ENCODE measurements at regions not wholly inside any gene's neighbourhood (a gene's known extent, or its start where the extent isn't known, plus 50 kb on each side); places are given as distances from the start of the nearest gene placed in this dataset.

DNA sequence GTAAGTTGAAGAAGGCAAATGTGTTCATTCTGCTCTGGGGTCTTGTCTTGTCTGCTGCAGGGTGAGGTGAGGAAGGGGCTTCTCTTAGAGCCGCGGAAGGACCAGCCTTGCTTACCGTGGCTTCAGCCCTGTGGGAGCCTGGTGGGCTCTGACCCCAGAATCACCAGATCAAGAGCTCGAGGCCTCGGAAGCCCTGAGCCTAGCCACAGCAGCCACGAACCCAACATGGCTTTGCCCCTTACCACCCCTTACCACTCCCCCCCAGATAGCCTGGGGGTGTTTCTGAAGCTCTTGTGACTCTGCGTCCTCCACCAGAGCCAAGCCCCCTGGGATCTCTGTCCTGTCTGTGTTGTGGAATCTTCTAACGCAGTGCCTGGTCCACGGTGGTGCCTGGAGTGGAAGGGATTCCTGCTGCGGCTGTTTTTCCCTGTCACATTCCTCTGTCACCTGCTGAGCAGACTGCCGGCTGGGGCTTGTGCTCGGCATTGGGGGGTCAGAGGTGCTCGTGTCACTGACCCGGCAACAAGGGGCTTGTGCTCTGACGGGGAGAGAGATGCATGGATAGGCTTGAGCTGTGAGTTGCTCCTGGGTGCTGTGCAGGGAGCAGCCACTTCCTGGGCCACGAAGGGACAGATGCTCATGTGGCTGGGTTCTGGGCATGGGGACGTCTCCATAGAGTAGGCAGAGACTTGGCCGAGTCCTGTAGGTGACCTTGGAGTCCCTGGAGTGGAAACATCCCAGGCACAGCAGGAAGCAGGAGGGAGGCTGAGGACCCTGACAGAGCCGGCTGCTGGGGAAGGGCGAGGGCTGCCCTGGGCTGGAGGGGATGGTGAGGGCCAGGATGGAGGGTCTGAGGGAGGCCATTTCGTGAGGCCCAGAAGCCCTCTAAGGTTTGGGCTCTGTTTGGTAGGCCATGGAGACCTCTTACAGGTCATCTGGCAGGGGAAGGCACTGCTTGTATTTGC is 316.0 kb downstream of the QKI start:
- TF ChIP-seq, protein P1, sequence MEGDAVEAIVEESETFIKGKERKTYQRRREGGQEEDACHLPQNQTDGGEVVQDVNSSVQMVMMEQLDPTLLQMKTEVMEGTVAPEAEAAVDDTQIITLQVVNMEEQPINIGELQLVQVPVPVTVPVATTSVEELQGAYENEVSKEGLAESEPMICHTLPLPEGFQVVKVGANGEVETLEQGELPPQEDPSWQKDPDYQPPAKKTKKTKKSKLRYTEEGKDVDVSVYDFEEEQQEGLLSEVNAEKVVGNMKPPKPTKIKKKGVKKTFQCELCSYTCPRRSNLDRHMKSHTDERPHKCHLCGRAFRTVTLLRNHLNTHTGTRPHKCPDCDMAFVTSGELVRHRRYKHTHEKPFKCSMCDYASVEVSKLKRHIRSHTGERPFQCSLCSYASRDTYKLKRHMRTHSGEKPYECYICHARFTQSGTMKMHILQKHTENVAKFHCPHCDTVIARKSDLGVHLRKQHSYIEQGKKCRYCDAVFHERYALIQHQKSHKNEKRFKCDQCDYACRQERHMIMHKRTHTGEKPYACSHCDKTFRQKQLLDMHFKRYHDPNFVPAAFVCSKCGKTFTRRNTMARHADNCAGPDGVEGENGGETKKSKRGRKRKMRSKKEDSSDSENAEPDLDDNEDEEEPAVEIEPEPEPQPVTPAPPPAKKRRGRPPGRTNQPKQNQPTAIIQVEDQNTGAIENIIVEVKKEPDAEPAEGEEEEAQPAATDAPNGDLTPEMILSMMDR (IDR thresholded peaks at IDR 0.05; ENCODE audit: unreplicated experiment): no peak
- H3K27me3 Mint-ChIP-seq (ENCODE audit: unreplicated experiment): no peaks in the 10 kb centered on the region
- H3K4me3 Mint-ChIP-seq (ENCODE audit: low read depth, unreplicated experiment): no peak overlapping the region
- BruUV-seq (replicated peaks): no TSS peak
- intact Hi-C loops (cut with micrococcal nuclease; ENCODE audit: unreplicated experiment): no loop called here
- H3K27ac Mint-ChIP-seq (ENCODE audit: unreplicated experiment): no peak overlapping the region
- CTCF ChIA-PET: no interaction called here
- H3K4me1 Mint-ChIP-seq (ENCODE audit: low read depth, unreplicated experiment): no peaks in the 10 kb centered on the region
- H3K36me3 Mint-ChIP-seq (ENCODE audit: insufficient read depth, unreplicated experiment): no peaks in the 10 kb centered on the region
- DNase-seq: no peak
- no peaks in the 10 kb centered on the region for H3K9me3 Mint-ChIP-seq (ENCODE audit: low read depth, unreplicated experiment)

DNA sequence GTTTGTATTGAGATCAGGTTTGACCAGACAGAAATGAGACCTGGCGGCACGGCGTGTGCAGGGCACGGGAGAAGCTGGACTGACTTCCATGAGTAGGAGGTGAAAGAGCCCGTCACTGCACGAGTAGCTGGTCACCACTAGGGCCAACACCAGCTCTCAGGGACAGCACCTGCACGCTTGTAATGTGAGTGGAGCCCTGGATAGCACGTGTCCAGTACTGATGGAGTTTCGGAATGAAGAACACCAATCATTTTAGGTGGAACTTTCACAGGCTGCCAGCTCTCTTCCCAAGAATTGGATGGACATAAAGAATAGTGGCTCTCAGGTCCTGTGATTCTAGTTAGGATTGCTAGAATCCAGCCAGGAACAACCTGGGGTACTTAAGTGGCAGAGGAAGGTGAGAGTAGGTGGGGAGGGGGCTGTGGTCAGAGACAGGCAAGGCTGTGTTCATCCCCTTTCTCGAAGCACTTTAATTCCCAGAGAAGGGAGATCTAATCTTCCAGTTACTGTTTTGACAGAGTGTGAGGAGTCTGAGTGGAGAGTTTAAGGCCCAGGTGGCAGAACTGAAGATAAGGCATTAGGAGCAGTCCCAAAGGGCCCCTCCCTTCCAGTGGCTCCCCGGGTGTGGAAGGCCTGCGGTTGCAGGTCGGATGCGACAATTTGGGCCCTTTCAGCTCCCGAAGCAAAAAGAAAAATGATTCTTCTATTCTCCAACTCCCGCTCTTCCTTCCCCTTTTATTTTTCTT is 314.8 kb downstream of the QKI start:
- no peaks in the 10 kb centered on the region for H3K9me3 Mint-ChIP-seq (ENCODE audit: low read depth, unreplicated experiment)
- TF ChIP-seq, protein P1 (IDR thresholded peaks at IDR 0.05; ENCODE audit: unreplicated experiment): no peak
- DNase-seq: no peak
- CTCF ChIA-PET: interaction anchor here (0.6 kb wide), 1 partner anchor 1217 kb away, joined by 3 read pairs; no protein-coding TSS in a partner anchor
- no peak overlapping the region for H3K4me3 Mint-ChIP-seq (ENCODE audit: low read depth, unreplicated experiment)
- no peaks in the 10 kb centered on the region for H3K27me3 Mint-ChIP-seq (ENCODE audit: unreplicated experiment)
- H3K27ac Mint-ChIP-seq (ENCODE audit: unreplicated experiment): no peak overlapping the region
- intact Hi-C loops (cut with micrococcal nuclease; ENCODE audit: unreplicated experiment): no loop called here
- no peaks in the 10 kb centered on the region for H3K4me1 Mint-ChIP-seq (ENCODE audit: low read depth, unreplicated experiment)
- H3K36me3 Mint-ChIP-seq (ENCODE audit: insufficient read depth, unreplicated experiment): no peaks in the 10 kb centered on the region
- no TSS peak for BruUV-seq (replicated peaks)

DNA sequence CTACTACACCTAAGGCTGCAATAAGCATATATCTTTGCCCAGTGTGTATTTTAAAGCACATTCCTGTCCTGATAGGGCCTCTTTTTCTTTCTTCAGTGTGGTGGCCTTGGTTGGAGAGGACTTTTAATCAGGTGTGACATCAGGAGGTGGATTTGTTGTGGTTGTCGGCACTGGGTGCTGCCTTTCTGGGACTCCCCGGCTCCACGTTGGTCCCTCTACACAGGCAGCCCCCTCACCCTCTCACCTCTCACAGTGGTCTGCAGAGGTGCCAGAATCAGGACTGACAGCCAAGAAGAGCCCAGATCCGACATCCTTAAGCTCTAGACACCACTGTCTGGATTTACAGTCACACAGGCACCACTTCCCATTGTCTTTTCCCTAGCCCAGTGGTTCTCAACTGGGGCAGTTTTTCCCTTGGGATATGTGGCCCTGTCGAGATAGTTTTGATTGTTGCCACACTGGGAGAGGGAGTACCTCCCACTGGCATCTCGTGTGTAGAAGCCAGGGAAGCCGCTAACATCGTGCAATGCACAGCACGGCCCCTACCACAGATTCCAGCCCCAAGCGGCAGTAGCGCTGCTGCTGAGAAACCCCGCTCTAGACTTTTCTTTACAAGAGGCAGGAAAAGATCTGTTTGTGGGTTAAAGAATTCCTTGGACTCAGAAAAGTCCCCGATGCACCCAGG is 314.1 kb downstream of the QKI start:
- CTCF ChIA-PET: no interaction called here
- Mint-ChIP-seq H3K27ac (ENCODE audit: unreplicated experiment) (no peak overlapping the region), H3K4me3 (ENCODE audit: low read depth, unreplicated experiment) (no peak overlapping the region), H3K4me1 (ENCODE audit: low read depth, unreplicated experiment) (no peaks in the 10 kb centered on the region), H3K9me3 (ENCODE audit: low read depth, unreplicated experiment) (no peaks in the 10 kb centered on the region), H3K27me3 (ENCODE audit: unreplicated experiment) (no peaks in the 10 kb centered on the region), H3K36me3 (ENCODE audit: insufficient read depth, unreplicated experiment) (no peaks in the 10 kb centered on the region)
- intact Hi-C loops (cut with micrococcal nuclease; ENCODE audit: unreplicated experiment): no loop called here
- DNase-seq: no peak
- BruUV-seq (replicated peaks): no TSS peak
- TF ChIP-seq, protein P1 (IDR thresholded peaks at IDR 0.05; ENCODE audit: unreplicated experiment): no peak

DNA sequence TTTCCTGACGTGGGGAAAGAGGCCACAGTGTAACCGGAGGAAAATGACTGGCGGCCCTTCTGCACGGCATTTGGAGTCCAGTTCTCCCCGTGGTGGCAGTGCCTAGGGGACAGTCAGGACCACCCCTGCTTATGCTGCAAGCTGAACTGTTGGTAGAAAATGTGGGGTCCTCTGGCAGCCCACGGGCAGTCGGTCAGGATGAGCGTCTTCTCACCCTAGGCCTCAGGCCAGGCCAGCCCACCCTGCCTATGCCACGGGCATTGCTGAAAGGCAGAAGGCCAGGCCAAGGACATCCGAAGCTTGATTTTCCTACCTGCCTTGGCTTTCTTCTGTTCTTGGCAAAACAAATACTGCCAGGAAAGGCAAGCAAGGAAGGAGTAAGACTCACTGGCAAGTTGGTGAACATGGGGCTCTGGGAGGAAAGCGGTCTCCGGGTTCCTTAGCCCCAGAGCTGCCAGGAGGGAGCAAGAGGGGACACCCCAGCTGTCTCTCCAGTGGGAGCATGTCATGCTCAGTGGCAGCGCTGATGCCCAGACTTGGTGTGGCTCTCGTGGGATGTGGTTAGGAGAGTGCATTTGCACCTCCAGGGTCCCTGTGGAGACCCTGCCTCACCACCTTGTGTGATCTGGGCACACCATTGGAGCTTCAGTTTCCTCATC is 311.6 kb downstream of the QKI start:
- no peak for DNase-seq
- no peak overlapping the region for H3K4me3 Mint-ChIP-seq (ENCODE audit: low read depth, unreplicated experiment)
- H3K9me3 Mint-ChIP-seq (ENCODE audit: low read depth, unreplicated experiment): no peaks in the 10 kb centered on the region
- H3K36me3 Mint-ChIP-seq (ENCODE audit: insufficient read depth, unreplicated experiment): no peaks in the 10 kb centered on the region
- H3K27me3 Mint-ChIP-seq (ENCODE audit: unreplicated experiment): no peaks in the 10 kb centered on the region
- BruUV-seq (replicated peaks): no TSS peak
- TF ChIP-seq, protein P1 (IDR thresholded peaks at IDR 0.05; ENCODE audit: unreplicated experiment): no peak
- intact Hi-C loops (cut with micrococcal nuclease; ENCODE audit: unreplicated experiment): no loop called here
- H3K4me1 Mint-ChIP-seq (ENCODE audit: low read depth, unreplicated experiment): no peaks in the 10 kb centered on the region
- CTCF ChIA-PET: no interaction called here
- no peak overlapping the region for H3K27ac Mint-ChIP-seq (ENCODE audit: unreplicated experiment)
